ENCODE measurements at regions not wholly inside any gene's neighbourhood (a gene's known extent, or its start where the extent isn't known, plus 50 kb on each side); places are given as distances from the start of the nearest gene placed in this dataset.

- TF ChIP-seq POLR2A (IDR thresholded peaks at IDR 0.05) (no peak), POLR2AphosphoS5 (IDR thresholded peaks at IDR 0.05) (no peak)
Observed at GRCh38 chr7:130852867-130853266, 118.9 kb upstream of the KLF14 start.

Data from sigmoid colon (tissue), 4 donors.